ENCODE measurements at regions not wholly inside any gene's neighbourhood (a gene's known extent, or its start where the extent isn't known, plus 50 kb on each side); places are given as distances from the start of the nearest gene placed in this dataset.

GRCh38 chr10:129413024-129413423 lies 54.0 kb upstream of the MGMT start:
- TF ChIP-seq CTCF (IDR thresholded peaks at IDR 0.05; ENCODE audit: poor library complexity, severe bottlenecking): no peak
- no peak for TF ChIP-seq MXI1 (conservative IDR thresholded peaks at IDR 0.05; ENCODE audit: poor library complexity, severe bottlenecking)
- TF ChIP-seq SMC3 (conservative IDR thresholded peaks at IDR 0.05; ENCODE audit: poor library complexity): no peak
- no peak for TF ChIP-seq EZH2 (IDR thresholded peaks at IDR 0.05; ENCODE audit: borderline replicate concordance, insufficient read depth, low read length, poor library complexity, severe bottlenecking)
- TF ChIP-seq REST (IDR thresholded peaks at IDR 0.05; ENCODE audit: borderline replicate concordance): no peak
- no peak for TF ChIP-seq POLR2AphosphoS5 (IDR thresholded peaks at IDR 0.05)
- no peak for TF ChIP-seq RAD21 (conservative IDR thresholded peaks at IDR 0.05)
- no peak for TF ChIP-seq TAF1 (IDR thresholded peaks at IDR 0.05; ENCODE audit: low read depth)
- no peak for TF ChIP-seq EP300 (conservative IDR thresholded peaks at IDR 0.05; ENCODE audit: poor library complexity, severe bottlenecking)
